MCF 10A (cell line): ENCODE measurements at regions not wholly inside any gene's neighbourhood (a gene's known extent, or its start where the extent isn't known, plus 50 kb on each side); places are given as distances from the start of the nearest gene placed in this dataset.

Source experiments
- BruUV-seq: library from RNA; stranded (reverse); fragments of 400-500 nt; replicated peaks from 2 replicates; lab custom pipeline; 2021; lab: Mats Ljungman, UMichigan
- CTCF ChIA-PET: fragments of 300-600 bp; sonication (Branson Sonifier 250); formaldehyde crosslinking; extraction: SDS; loops from one replicate; lab custom pipeline; 2021; ENCODE audit warnings: antibody characterized with exemption, inconsistent platforms; lab: Yijun Ruan, JAX
- POLR2A ChIA-PET: fragments of 300-600, 350-650 bp; sonication (Branson Sonifier 250); formaldehyde crosslinking; extraction: SDS; loops from one replicate; lab custom pipeline; 2020; ENCODE audit warnings: antibody characterized with exemption, inconsistent platforms; lab: Yijun Ruan, JAX
- DNase-seq: peaks from one replicate; pipeline ENCODE4 v3.0.0-alpha.2; 2018; ENCODE audit not compliant: unreplicated experiment
- H3K27ac Mint-ChIP-seq: one replicate; pipeline ENCODE4 v1.8.0; 2022; ENCODE audit warnings: mild to moderate bottlenecking, low read depth, mixed read lengths; ENCODE audit not compliant: unreplicated experiment
- H3K27me3 Mint-ChIP-seq: one replicate; pipeline ENCODE4 v1.8.0; 2022; ENCODE audit warnings: mixed read lengths; ENCODE audit not compliant: insufficient read depth, unreplicated experiment
- H3K36me3 Mint-ChIP-seq: one replicate; pipeline ENCODE4 v1.8.0; 2022; ENCODE audit warnings: mild to moderate bottlenecking, moderate library complexity, mixed read lengths; ENCODE audit not compliant: insufficient read depth, unreplicated experiment
- H3K4me1 Mint-ChIP-seq: one replicate; pipeline ENCODE4 v1.8.0; 2022; ENCODE audit warnings: mixed read lengths; ENCODE audit not compliant: insufficient read depth, unreplicated experiment
- H3K4me3 Mint-ChIP-seq: one replicate; pipeline ENCODE4 v1.8.0; 2022; ENCODE audit warnings: mild to moderate bottlenecking, moderate library complexity, mixed read lengths; ENCODE audit not compliant: unreplicated experiment
- H3K9me3 Mint-ChIP-seq: one replicate; pipeline ENCODE4 v1.8.0; 2022; ENCODE audit warnings: mixed read lengths; ENCODE audit not compliant: unreplicated experiment
- intact Hi-C: fragments of 100-400 bp; cut with micrococcal nuclease; formaldehyde crosslinking; loops from 2 replicates; pipeline ENCODE4 v1.14.1; 2022
- TF ChIP-seq, protein P1 (sequence below): fragments of 200-600 bp; IDR thresholded peaks from one replicate; pipeline ENCODE4 v1.8.0; 2022; ENCODE audit warnings: antibody characterized with exemption, mild to moderate bottlenecking; ENCODE audit not compliant: unreplicated experiment

- Mint-ChIP-seq H3K4me1 (peaks cover 3% of the 10 kb centered on the region), H3K4me3 (no peak overlapping the region), H3K9me3 (no peaks in the 10 kb centered on the region), H3K27me3 (no peaks in the 10 kb centered on the region), H3K27ac (no peak overlapping the region), H3K36me3 (no peaks in the 10 kb centered on the region)
- intact Hi-C loops: no loop called here
- POLR2A ChIA-PET: no interaction called here
- TF ChIP-seq, protein P1, sequence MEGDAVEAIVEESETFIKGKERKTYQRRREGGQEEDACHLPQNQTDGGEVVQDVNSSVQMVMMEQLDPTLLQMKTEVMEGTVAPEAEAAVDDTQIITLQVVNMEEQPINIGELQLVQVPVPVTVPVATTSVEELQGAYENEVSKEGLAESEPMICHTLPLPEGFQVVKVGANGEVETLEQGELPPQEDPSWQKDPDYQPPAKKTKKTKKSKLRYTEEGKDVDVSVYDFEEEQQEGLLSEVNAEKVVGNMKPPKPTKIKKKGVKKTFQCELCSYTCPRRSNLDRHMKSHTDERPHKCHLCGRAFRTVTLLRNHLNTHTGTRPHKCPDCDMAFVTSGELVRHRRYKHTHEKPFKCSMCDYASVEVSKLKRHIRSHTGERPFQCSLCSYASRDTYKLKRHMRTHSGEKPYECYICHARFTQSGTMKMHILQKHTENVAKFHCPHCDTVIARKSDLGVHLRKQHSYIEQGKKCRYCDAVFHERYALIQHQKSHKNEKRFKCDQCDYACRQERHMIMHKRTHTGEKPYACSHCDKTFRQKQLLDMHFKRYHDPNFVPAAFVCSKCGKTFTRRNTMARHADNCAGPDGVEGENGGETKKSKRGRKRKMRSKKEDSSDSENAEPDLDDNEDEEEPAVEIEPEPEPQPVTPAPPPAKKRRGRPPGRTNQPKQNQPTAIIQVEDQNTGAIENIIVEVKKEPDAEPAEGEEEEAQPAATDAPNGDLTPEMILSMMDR: no peak
- CTCF ChIA-PET: no interaction called here
- BruUV-seq: no TSS peak
- DNase-seq: no peak
Observed at GRCh38 chr4:36556984-36557383, 275.6 kb downstream of the DTHD1 start.

DNA sequence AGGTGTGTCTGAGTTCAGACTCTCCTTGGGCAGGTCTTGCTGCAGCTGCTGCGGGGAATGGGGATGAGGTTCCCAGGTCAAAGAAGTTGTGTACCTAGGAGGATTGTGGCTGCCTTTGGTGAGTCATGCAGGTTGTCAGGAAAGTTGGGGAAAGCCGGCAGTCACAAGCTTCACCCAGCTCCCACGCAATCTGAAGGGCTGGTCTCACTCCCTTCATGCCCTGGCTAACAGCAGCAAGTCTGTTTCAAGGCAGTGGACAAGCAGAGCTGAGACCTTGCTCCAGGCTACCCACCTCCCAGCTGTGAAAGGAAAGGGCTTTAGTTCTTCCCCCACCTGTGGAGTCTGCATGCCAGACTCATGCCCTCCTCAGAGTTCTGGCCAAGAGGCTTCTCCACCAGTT lies 287.2 kb downstream of the DTHD1 start:
- DNase-seq: peak; percentile 36
- intact Hi-C loops: no loop called here
- no peaks in the 10 kb centered on the region for H3K27me3 Mint-ChIP-seq

DNA sequence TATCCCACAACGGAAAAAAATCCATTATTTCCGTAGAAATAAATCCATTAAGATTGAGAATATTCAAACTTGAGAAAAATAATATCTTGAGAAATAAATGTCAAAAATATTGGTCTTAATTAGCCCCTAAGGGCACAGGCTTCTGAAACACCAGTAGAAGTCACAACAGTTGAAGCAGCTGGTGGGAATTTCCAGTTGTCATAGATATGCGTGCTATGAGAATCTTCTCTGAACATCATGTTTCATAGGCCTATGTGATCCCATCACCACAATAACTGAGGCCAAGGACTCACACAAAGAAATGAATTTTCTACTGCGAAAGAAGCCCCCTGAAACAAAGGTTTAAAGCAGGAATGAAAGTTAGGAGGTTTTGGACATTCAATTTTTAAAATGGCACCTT lies 292.0 kb downstream of the DTHD1 start:
- Mint-ChIP-seq H3K9me3 (no peaks in the 10 kb centered on the region), H3K4me1 (no peaks in the 10 kb centered on the region), H3K36me3 (no peaks in the 10 kb centered on the region), H3K4me3 (no peak overlapping the region), H3K27ac (no peak overlapping the region), H3K27me3 (no peaks in the 10 kb centered on the region)
- no peak for DNase-seq
- intact Hi-C loops: no loop called here
- TF ChIP-seq, protein P1: no peak
- BruUV-seq: no TSS peak
- CTCF ChIA-PET: interaction anchor here (0.6 kb wide), 1 partner anchor 564 kb away, joined by 3 read pairs; no protein-coding TSS in a partner anchor
- POLR2A ChIA-PET: no interaction called here

More for the DNA sequence above, 287.2 kb downstream of the DTHD1 start:
- H3K9me3 Mint-ChIP-seq: peaks cover 9% of the 10 kb centered on the region
- peaks cover 5% of the 10 kb centered on the region for H3K36me3 Mint-ChIP-seq
- ChIA-PET CTCF (no interaction called here), POLR2A (no interaction called here)
- H3K27ac Mint-ChIP-seq: no peak overlapping the region
- H3K4me1 Mint-ChIP-seq: no peaks in the 10 kb centered on the region
- TF ChIP-seq, protein P1: no peak
- no TSS peak for BruUV-seq
- no peak overlapping the region for H3K4me3 Mint-ChIP-seq

DNA sequence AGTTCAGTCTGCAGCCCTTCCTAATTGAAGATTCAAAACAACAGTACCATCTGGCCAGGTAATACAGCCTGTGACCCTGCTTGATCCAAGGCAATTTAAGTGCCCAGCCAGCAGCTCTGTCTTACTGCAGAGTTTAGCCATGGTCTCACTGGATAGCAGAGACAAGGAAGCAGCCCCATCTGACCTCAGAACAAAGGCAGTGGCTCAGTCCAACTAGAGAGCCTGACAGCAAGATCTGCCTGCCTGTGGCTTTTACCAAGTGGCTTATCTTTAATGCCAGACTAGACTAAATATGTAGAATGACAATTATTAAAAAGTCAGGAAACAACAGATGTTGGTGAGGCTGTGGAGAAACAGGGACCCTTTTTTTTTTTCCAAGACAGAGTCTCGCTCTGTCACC lies 293.4 kb downstream of the DTHD1 start:
- DNase-seq: no peak
- no TSS peak for BruUV-seq

More for the DNA sequence above, 293.4 kb downstream of the DTHD1 start:
- Mint-ChIP-seq H3K4me1 (no peaks in the 10 kb centered on the region), H3K4me3 (no peak overlapping the region), H3K27me3 (no peaks in the 10 kb centered on the region), H3K36me3 (no peaks in the 10 kb centered on the region), H3K27ac (no peak overlapping the region), H3K9me3 (no peaks in the 10 kb centered on the region)
- ChIA-PET POLR2A (no interaction called here), CTCF (no interaction called here)
- TF ChIP-seq, protein P1: no peak
- intact Hi-C loops: no loop called here
